ENCODE measurements at regions not wholly inside any gene's neighbourhood (a gene's known extent, or its start where the extent isn't known, plus 50 kb on each side); places are given as distances from the start of the nearest gene placed in this dataset.

- CTCF ChIA-PET, result no interaction called here
- TF ChIP-seq EZH2 (IDR thresholded peaks at IDR 0.05; ENCODE audit: borderline replicate concordance, low read depth, low read length, poor library complexity, severe bottlenecking), result no peak
- TF ChIP-seq, protein P1, sequence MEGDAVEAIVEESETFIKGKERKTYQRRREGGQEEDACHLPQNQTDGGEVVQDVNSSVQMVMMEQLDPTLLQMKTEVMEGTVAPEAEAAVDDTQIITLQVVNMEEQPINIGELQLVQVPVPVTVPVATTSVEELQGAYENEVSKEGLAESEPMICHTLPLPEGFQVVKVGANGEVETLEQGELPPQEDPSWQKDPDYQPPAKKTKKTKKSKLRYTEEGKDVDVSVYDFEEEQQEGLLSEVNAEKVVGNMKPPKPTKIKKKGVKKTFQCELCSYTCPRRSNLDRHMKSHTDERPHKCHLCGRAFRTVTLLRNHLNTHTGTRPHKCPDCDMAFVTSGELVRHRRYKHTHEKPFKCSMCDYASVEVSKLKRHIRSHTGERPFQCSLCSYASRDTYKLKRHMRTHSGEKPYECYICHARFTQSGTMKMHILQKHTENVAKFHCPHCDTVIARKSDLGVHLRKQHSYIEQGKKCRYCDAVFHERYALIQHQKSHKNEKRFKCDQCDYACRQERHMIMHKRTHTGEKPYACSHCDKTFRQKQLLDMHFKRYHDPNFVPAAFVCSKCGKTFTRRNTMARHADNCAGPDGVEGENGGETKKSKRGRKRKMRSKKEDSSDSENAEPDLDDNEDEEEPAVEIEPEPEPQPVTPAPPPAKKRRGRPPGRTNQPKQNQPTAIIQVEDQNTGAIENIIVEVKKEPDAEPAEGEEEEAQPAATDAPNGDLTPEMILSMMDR (conservative IDR thresholded peaks at IDR 0.05; ENCODE audit: low read depth, low read length), result no peak
- H3K9me3 ChIP-seq (ENCODE audit: low read depth, low read length, poor library complexity, severe bottlenecking), result peaks cover 11% of the 10 kb centered on the region
- no peak overlapping the region for H3K27ac ChIP-seq (ENCODE audit: low read depth, low read length, poor library complexity, severe bottlenecking)
- no peak overlapping the region for H3K4me3 ChIP-seq (ENCODE audit: low read depth, low read length, poor library complexity, severe bottlenecking)
- POLR2A ChIA-PET (ENCODE audit: low non-redundant PET), result no interaction called here
- BruUV-seq (replicated peaks), result no TSS peak
- H3K36me3 ChIP-seq (ENCODE audit: insufficient read depth, low read length, poor library complexity, severe bottlenecking), result no peaks in the 10 kb centered on the region
- H3K4me1 ChIP-seq (ENCODE audit: insufficient read depth, low read length, poor library complexity, severe bottlenecking), result no peaks in the 10 kb centered on the region
- no peaks in the 10 kb centered on the region for H3K27me3 ChIP-seq (replicated peaks; ENCODE audit: insufficient read depth, low read depth, low read length, poor library complexity)
- intact Hi-C loops (cut with micrococcal nuclease; ENCODE audit: unreplicated experiment), result no loop called here
- no peak for DNase-seq (ENCODE audit: low spot score)
These were observed 51.4 kb upstream of the GRB10 start for GRCh38 chr7:50834031-50834535.

DNA sequence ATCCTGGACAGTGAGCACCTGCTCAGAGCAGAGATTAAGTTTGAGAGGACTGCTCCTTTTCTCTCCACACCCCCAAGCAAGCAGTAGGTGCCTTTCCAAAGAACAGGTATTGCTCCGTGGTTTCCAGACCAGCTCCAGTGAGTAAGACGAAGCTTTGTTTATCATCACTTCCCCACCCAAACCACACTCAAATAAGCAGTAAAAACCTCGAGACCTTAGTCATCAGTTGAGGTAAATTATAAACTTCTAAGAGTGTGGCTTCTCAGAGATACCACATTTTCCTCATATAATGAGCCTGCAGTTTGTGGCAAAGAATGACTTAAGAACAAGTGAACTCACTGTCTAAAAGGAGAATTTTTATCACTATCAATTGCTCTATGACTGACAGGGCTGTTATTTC lies 50.0 kb upstream of the GRB10 start:
- H3K36me3 ChIP-seq (ENCODE audit: insufficient read depth, low read length, poor library complexity, severe bottlenecking), result no peaks in the 10 kb centered on the region
- no peak overlapping the region for H3K4me3 ChIP-seq (ENCODE audit: low read depth, low read length, poor library complexity, severe bottlenecking)
- H3K27me3 ChIP-seq (replicated peaks; ENCODE audit: insufficient read depth, low read depth, low read length, poor library complexity), result no peaks in the 10 kb centered on the region
- no TSS peak for BruUV-seq (replicated peaks)
- intact Hi-C loops (cut with micrococcal nuclease; ENCODE audit: unreplicated experiment), result no loop called here
- no peak for DNase-seq (ENCODE audit: low spot score)
- peaks cover 11% of the 10 kb centered on the region for H3K9me3 ChIP-seq (ENCODE audit: low read depth, low read length, poor library complexity, severe bottlenecking)
- CTCF ChIA-PET, result no interaction called here
- no peak for TF ChIP-seq EZH2 (IDR thresholded peaks at IDR 0.05; ENCODE audit: borderline replicate concordance, low read depth, low read length, poor library complexity, severe bottlenecking)
- TF ChIP-seq, protein P1 (conservative IDR thresholded peaks at IDR 0.05; ENCODE audit: low read depth, low read length), result no peak
- POLR2A ChIA-PET (ENCODE audit: low non-redundant PET), result no interaction called here
- H3K27ac ChIP-seq (ENCODE audit: low read depth, low read length, poor library complexity, severe bottlenecking), result no peak overlapping the region
- H3K4me1 ChIP-seq (ENCODE audit: insufficient read depth, low read length, poor library complexity, severe bottlenecking), result no peaks in the 10 kb centered on the region
